GM19397 (cell line): ENCODE measurements at regions not wholly inside any gene's neighbourhood (a gene's known extent, or its start where the extent isn't known, plus 50 kb on each side); places are given as distances from the start of the nearest gene placed in this dataset.

Experiments
- ATAC-seq: cut with Tn5 transposase; IDR thresholded peaks from one replicate; pipeline ENCODE4 v1.9.1; 2021; ENCODE audit warnings: mild to moderate bottlenecking, moderate library complexity; ENCODE audit not compliant: unreplicated experiment

DNA sequence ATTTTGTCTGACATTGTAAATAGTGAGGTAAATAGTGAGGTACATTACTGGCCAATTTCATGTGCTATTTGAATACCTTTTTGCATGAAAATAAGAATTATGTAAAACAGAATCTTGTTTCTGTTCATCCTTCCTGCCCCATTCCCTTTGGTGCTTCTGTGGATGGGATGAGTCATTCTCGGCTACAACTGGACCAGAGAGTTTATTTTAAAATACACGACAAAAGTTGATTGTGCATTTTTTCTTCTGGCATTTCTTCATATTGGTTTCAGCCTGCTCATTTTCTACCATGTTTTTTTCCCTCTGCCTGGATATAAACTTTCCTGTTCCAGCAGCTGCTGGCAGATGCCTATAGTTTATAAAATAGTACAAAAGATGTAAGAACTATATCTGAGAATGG lies 107.5 kb downstream of the CYSLTR2 start:
- no peak for ATAC-seq

DNA sequence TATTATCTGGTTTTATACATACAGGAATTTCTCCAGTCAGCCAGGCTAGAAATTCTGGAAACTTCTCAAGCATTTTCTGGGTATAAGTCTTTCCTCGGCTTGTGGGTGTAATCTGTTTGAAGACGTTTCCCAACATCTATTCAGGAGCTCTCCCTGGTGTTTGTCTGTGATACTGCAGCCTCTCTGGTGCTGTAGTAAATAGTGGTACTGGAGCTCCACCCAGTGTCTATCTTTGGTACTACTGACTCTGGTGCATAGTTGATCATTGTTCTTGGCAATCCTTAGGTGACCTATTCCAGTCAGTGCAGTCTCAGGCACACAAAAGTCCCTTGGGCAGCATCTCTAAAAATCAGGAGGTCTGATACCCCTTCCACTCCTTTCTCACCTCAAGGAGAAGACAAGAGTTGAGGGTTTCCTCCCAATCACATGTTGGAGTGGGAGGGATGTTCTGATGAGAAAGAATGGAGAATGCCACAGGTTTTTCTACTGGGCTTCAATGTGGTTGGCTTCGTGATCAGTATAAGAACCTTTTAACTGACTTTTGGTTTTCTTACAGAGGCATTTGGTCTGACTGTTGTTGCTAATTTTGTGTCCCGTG lies 115.5 kb downstream of the CYSLTR2 start:
- ATAC-seq = peak; percentile 74

- ATAC-seq = no peak
Observed at GRCh38 chr13:48770372-48770771, 116.6 kb downstream of the CYSLTR2 start.

DNA sequence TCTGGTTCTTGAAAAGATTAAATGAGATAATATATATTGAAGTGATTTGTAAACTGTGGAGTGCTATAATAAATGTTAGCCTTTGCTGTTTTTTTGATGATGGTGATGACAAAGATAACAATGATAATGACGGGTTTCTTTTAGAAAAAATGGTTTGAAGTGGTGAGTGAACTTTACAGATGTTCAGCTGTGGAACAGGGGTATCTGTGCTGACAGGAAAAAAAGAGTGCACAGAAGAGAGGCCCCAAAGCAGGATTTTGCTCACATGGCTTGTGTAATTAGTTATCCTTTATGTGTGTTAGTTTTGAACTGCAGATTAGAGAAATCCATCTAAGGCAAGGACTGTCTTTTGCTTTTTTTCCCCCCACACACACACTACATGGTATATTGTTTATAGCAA lies 119.2 kb downstream of the CYSLTR2 start:
- no peak for ATAC-seq

GRCh38 chr13:48773531-48774275 lies 120.0 kb downstream of the CYSLTR2 start:
- no peak for ATAC-seq

GRCh38 chr13:48775285-48775684 lies 121.6 kb downstream of the CYSLTR2 start:
- ATAC-seq = no peak

- no peak for ATAC-seq
Observed at GRCh38 chr13:48775804-48776203, 122.1 kb downstream of the CYSLTR2 start.

DNA sequence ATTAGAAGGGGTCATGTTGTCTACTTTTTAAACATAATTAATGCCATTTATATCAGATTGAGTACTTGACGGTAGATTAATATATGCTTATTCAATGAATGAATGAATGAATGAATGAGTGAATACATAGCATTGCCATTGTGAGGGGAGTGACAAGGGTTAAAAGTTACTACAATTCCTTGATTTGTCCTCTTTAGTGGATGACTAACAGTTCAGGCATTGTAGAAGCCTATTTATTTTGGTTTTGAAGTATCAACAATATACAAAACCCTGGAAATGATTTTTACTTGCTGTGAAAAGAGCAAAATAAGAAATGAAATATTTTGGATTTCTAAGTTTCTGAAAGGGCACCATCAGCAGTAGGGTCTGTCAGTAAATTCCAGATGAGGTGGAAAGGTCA lies 122.7 kb downstream of the CYSLTR2 start:
- ATAC-seq = no peak

- no peak for ATAC-seq
Observed at GRCh38 chr13:48778610-48779009, 124.9 kb downstream of the CYSLTR2 start.

DNA sequence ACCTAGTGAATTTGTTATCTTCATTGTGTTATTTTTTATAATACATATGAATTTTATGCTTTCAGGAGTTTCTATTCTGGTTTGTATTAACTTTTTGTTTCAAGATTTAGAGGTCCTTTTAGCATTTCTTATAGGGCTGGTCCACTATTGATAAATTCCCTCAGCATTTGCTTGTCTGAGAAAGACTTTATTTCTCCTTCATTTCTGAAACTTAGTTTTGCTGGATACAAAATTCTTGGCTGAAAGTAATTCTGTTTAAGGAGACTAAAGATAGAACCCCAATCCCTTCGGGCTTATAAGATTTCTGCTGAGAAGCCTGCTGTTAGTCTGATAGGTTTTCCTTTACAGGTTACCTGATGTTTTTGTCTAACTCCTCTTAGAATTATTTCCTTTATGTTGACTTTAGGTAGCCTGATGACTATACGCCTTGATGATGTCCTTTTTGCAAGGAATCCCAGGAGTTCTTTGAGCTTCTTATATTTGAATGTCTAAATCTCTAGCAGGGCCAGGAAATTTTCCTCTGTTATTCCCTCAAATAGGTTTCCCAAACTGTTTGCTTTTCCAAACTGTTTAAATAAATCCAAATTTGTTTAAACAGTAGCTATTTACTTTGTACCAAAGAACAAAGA lies 127.1 kb downstream of the CYSLTR2 start:
- ATAC-seq = no peak

GRCh38 chr13:48782429-48782840 lies 128.7 kb downstream of the CYSLTR2 start:
- no peak for ATAC-seq

- no peak for ATAC-seq
Observed at GRCh38 chr13:48783181-48783630, 129.5 kb downstream of the CYSLTR2 start.

DNA sequence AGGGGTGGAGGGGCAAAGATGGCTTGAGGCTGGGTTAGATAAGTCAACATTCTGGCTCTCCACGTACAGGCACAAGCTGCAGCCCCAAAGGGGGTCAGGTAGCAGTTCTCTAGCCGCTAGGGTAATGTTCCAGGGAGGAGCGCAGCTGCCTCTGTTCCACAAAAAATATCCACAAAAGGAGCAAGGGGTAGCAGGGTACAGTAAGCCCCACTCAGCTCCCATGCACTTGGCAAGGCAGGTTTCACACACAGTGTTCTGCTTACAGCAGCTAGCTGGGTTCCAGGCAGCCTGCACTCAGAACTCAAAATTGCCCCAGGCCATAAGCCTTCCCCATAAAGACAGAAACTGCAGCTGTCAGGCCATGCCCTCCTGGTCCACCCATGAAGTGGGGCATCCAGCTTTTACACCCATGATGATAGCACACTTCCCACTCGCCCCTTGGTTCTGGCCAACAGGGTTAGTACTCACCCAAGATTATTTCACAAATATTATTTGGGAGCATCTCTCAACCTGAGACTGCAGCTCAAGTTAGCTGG lies 130.0 kb downstream of the CYSLTR2 start:
- ATAC-seq = no peak

DNA sequence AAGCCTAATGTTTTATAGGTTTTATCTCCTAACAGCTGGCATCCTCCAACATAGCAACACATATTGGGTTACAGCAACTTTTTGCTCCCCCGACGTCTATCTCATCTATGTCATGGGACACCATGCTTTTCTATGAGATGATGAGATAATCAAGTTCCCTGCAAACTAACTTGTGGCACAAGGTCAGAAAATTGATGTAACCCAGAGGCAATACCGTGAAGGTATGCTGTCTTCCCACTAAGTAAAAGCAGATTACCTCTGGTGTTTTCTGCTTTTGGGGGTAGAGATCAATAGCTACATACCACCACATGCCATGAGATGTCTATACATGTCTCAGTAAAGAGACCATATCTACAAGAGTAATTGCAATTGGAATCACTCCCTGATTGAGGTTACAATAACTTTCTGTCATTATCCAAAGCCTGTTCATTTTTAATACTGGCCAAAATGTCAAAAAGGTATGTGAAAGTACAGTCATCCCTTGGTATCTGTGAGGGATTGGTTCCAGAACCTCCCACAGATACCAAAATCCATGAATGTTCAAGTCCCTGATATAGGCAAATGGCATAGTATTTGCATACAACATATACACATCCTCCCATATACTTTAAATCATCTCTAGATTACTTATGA lies 131.3 kb downstream of the CYSLTR2 start:
- ATAC-seq = no peak

GRCh38 chr13:48790199-48790598 lies 136.5 kb downstream of the CYSLTR2 start:
- no peak for ATAC-seq

DNA sequence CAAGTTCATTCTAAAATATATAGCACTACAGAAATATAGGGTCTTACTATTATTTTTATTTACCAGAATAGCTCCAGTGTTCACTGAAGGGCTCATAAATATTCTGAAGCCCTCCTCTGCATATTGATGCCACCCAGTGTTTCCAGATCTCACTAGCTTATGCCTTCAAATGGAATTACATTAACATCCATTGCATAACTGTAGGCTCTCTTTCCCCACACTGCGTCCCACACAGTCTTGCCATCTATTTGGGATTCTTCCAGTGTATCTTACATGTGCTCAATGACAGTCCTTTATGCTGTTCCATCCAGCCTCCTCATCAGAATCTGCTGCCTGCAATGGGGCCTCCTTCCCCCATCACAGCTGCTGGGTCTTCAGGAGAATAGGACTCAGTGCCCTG lies 137.2 kb downstream of the CYSLTR2 start:
- ATAC-seq = no peak

DNA sequence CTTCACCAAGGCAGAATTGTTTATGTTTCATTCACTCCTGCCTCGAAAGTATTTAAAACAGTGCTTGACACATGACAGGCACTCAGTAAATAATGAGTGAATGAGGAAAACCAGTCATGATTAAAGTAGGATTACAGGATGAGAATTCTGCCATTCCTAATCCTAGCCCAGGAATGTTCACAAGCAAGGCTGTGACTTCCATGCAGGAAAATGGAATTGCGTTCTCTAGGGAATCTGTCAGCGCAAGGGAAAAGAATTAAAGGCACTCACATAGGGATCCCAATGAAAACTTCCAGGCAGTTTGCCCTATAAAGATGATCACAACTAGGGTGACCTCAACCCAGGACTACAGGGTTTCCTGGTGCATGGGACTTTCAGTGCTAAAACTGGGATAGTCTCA lies 143.4 kb downstream of the CYSLTR2 start:
- ATAC-seq = no peak

DNA sequence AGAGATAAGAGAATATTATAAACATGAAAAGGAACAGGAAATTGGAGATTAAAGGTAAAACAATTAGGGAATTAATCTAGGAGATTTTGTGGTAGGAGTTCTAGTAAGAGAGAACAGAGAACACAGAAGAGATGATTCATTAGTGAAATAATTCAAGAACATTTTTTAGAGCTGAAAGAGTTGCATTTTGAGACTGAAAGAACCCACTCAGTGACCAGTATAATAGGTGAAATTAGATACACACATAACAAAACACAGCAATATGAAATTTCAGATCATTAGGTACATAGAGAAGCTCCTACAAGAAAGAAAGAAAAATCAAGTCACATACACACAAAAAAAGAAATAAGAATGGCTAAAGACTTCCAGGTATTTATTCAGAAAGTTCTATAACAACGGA lies 144.0 kb downstream of the CYSLTR2 start:
- ATAC-seq = no peak

- ATAC-seq = no peak
Observed at GRCh38 chr13:48798180-48798579, 144.5 kb downstream of the CYSLTR2 start.

DNA sequence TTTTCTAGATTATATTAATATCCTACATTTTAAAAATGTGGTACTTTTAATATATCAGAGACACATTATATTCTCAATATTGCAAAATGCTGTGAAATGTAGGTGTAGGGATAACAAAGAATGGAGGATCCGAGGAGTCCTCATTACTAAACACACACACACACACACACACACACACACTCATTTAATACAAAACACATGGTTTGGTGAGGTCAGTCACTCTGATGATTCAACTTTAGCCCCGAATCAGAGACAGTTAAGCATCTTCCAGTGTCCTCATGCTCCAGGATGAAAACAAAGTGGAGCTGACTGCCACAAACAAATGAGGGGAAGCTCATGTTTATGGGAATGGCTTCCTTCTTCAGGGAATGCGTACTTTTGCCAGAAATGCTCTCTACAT lies 147.5 kb downstream of the CYSLTR2 start:
- no peak for ATAC-seq

DNA sequence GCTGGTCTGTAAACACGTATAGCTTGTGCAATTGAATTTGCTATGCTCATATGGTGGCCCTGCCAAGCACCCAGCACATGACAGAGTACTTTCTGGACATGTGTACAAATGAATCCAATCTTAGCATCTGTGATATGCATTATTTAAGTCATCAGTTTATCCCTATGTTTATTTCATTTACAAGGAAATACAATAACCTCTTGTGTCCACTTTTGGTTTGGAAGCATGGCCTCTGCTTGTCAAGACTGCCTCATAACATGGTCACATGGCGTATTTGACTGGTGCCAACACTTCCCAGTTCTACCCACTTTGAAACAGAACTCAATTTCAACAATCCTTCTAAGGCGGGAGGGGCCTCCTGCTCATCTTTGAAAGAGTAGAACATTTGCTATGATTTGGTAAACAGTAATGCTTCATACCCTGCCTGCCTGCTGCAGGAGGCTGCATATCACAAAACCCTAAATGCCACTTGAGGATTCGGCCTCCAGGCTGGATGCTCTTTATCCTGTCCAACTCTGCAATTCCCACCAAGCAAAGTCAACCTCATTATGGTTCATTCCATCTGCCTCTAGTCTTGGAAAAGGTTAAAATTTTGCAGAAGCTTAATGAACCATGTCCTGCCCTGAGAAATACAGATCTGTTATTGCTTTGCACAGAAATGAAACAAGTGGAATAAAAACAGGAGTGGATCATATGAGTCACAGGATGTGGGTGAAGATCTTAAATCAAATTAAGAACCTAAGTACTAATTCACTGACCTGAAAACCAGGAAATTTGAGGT lies 151.3 kb downstream of the CYSLTR2 start:
- ATAC-seq = no peak
